Fibroblast of villous mesenchyme (primary cell): ENCODE measurements at regions not wholly inside any gene's neighbourhood (a gene's known extent, or its start where the extent isn't known, plus 50 kb on each side); places are given as distances from the start of the nearest gene placed in this dataset.
A peak's percentile ranks its signal among the peaks of the same experiment; 100 is the strongest.

Experiments
- DNase-seq: peaks from one replicate; pipeline ENCODE4 v3.0.0-alpha.2; 2010; ENCODE audit warnings: low read depth
- H3K4me3 ChIP-seq: 2 replicates; pipeline ENCODE4 v1.5.1; 2011; ENCODE audit warnings: low read depth, mild to moderate bottlenecking, low read length
- TF ChIP-seq, protein P1 (sequence below): IDR thresholded peaks from 2 replicates; pipeline ENCODE4 v1.5.1; 2012; ENCODE audit warnings: low read depth, mild to moderate bottlenecking, low read length; ENCODE audit not compliant: insufficient read depth

DNA sequence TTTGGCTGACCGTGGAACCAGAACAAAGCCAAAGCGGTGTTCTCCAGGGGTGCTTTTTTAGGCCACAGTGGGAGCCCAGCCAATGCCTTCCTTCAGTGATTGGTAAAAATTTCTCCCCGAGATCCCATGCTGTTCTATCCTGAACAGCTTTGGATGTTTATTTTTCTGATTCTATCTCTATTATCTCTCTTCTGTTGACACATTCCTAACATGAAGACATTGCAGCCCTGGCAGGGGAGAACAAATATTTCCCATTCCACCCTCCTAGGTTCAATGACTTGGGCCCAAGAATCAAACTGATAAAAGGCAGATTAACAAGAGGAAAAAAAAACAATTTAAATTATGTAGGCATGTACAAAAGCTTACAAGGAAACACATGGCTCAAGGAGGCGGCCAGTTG, 162.7 kb downstream of the PFKFB3 start:
- DNase-seq = peak; percentile 32
- H3K4me3 ChIP-seq = no peak overlapping the region
- TF ChIP-seq, protein P1, sequence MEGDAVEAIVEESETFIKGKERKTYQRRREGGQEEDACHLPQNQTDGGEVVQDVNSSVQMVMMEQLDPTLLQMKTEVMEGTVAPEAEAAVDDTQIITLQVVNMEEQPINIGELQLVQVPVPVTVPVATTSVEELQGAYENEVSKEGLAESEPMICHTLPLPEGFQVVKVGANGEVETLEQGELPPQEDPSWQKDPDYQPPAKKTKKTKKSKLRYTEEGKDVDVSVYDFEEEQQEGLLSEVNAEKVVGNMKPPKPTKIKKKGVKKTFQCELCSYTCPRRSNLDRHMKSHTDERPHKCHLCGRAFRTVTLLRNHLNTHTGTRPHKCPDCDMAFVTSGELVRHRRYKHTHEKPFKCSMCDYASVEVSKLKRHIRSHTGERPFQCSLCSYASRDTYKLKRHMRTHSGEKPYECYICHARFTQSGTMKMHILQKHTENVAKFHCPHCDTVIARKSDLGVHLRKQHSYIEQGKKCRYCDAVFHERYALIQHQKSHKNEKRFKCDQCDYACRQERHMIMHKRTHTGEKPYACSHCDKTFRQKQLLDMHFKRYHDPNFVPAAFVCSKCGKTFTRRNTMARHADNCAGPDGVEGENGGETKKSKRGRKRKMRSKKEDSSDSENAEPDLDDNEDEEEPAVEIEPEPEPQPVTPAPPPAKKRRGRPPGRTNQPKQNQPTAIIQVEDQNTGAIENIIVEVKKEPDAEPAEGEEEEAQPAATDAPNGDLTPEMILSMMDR = no peak
